NB4 (cell line): ENCODE measurements at regions not wholly inside any gene's neighbourhood (a gene's known extent, or its start where the extent isn't known, plus 50 kb on each side); places are given as distances from the start of the nearest gene placed in this dataset.

ENCODE experiments used
- DNase-seq: peaks from one replicate; pipeline ENCODE4 v3.0.0; 2010; ENCODE audit warnings: low read depth
- H3K4me3 ChIP-seq: one replicate; pipeline ENCODE4 v1.5.1; 2011; ENCODE audit warnings: mild to moderate bottlenecking, low read depth, low read length, moderate library complexity
- CTCF ChIP-seq: IDR thresholded peaks from one replicate; pipeline ENCODE4 v1.5.1; 2012; ENCODE audit warnings: low read depth, low read length
- MAX ChIP-seq: IDR thresholded peaks from 2 replicates; pipeline ENCODE4 v1.6.1; 2011; ENCODE audit warnings: low read depth, low read length
- MYC ChIP-seq: IDR thresholded peaks from 2 replicates; pipeline ENCODE4 v1.6.1; 2011; ENCODE audit warnings: low read depth, low read length
- POLR2A ChIP-seq: IDR thresholded peaks from 2 replicates; pipeline ENCODE4 v1.6.1; 2011; ENCODE audit warnings: mild to moderate bottlenecking; ENCODE audit not compliant: insufficient read length; ENCODE audit errors: extremely low read depth

DNA sequence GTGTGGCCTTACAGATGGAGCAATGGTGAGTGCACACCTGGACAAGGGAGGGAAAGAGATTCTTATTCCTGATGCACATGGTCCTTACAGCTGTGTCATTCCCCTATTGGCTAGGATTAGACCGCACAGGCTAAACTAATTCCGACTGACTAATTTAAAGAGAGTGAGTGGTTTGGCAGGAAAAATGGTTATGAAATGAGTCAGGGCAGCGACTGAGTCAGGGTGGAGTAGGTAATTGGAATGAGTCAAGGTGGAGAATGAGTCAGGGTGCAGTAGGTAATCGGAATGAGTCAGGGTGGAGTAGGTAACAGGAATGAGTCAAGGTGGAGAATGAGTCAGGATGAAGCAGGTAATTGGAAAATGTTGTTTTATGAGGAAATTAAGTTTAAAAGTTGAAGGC, 1353.7 kb upstream of the LRRTM1 start:
- no peak overlapping the region for H3K4me3 ChIP-seq
- no peak for TF ChIP-seq MAX
- no peak for DNase-seq

- TF ChIP-seq MAX (no peak), CTCF (peak; percentile 48)
- DNase-seq, result peak; percentile 8
- H3K4me3 ChIP-seq, result no peak overlapping the region
Measured at GRCh38 chr2:81650048-81650971, 1345.8 kb upstream of the LRRTM1 start.

GRCh38 chr2:81648806-81649205, 1344.3 kb upstream of the LRRTM1 start:
- DNase-seq, result no peak
- H3K4me3 ChIP-seq, result no peak overlapping the region
- TF ChIP-seq MYC (no peak), POLR2A (no peak), CTCF (no peak), MAX (no peak)

- no peak for DNase-seq
- TF ChIP-seq MYC, result no peak
- TF ChIP-seq MAX, result no peak
- TF ChIP-seq POLR2A, result no peak
- no peak overlapping the region for H3K4me3 ChIP-seq
Measured at GRCh38 chr2:81648370-81648769, 1343.8 kb upstream of the LRRTM1 start.

DNA sequence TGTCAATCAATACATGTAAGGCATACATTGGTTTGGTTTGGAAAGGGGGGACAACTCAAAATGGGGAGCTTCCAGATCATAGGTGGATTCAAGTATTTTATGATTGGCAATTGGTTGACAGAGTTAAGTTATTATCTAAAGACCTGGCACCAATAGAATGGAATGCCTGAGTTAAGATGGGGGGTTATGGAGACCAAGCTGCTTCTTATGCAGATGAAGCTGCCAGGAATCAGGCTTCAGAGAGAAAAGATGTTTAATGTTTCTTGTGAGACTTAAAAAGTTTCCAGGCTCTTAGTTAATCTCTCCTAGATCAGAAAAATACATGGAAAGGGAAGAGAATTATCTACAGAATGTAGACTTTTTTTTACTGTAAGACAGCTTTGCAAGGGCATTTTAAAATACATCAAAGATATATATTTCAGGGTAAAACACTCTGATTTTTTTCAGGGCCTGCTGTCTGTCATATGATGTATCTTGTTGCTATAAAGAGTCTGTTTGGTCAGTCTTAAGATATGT, 1343.2 kb upstream of the LRRTM1 start:
- TF ChIP-seq CTCF (no peak), MAX (no peak), MYC (no peak), POLR2A (no peak)
- no peak for DNase-seq
- no peak overlapping the region for H3K4me3 ChIP-seq

DNA sequence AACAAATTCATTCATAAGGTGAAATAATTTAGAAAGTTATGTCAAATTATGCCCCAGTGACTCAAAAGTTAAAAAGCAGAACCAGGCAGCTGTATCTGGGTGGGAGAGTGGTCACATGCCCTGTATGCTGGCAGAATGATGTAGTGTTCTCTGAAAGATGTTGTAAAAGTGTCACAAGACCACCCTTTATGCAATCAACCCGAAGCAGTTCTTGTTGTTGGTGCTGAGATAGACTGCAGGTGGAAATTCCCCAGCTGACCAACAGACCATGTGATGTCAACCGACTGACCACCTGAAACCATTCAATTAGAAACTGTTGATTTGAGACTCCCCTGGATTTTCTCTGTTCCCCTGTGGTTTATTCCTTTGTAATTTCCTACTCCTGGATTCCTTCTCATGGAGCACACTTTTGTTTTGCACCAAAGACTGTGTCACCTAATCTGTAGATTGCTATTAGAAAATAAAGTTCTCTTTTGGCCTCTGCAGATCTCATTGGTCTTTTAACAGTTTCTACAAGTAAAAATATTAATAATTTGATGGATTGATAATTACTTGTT, 1341.3 kb upstream of the LRRTM1 start:
- no peak overlapping the region for H3K4me3 ChIP-seq
- TF ChIP-seq CTCF (no peak), MAX (0 out of 2 replicates have a peak, but pooled peaks have one; percentile 11)
- DNase-seq, result no peak

- no peak for DNase-seq
Measured at GRCh38 chr2:81644189-81644588, 1339.6 kb upstream of the LRRTM1 start.

More at GRCh38 chr2:81644189-81644588, 1339.6 kb upstream of the LRRTM1 start:
- no peak overlapping the region for H3K4me3 ChIP-seq
- TF ChIP-seq MAX (no peak), POLR2A (no peak), CTCF (no peak), MYC (no peak)
